Bone marrow (tissue), 2 donors: ENCODE measurements at regions not wholly inside any gene's neighbourhood (a gene's known extent, or its start where the extent isn't known, plus 50 kb on each side); places are given as distances from the start of the nearest gene placed in this dataset.

Experiments used
- DNase-seq, 2 donors: peaks; one replicate each; lab custom pipeline; 2025; lab: John Stamatoyannopoulos, UW

- DNase-seq, result no peak
Measured at GRCh38 chr17:73956169-73956568, 247.3 kb upstream of the RPL38 start.

GRCh38 chr17:73956595-73957465, 246.6 kb upstream of the RPL38 start:
- no peak for DNase-seq

DNA sequence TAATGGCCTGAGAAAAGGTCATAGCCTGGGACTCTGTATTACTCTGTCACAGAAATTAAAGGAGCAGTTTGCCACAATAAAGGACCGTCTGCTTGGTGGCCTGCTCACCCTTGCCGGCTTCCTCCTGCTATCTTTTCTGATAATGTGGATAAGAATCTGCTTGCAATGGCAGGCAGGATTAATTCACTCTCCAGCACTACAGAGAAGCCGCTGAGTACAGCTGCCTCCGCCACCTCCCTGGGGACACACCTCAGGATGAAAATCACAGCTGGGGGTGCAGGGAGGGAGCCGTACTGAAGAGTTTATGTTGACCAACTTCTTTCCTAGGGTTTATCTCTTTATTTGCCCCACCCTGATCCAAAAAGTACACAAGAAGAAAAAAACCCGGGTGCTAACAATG, 245.9 kb upstream of the RPL38 start:
- no peak for DNase-seq

DNA sequence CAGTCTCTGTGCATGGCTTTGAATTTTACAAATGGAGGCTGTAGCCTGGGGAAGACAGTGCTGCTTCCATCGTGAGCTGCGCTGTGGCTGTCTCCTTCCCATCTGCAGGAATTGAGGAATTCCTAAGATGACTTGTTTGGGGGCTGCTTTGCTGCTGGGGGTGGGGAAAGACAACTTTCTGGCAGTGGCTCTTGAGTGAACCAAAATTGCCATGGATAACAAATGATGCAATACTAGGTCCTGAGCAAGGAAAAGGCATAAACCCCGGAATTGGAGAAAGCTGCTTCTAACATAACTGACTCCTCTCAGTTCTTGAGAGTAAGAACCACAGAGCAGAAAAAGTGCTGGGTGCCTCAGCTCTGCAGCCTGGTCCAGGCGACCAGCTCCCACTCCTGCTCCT, 245.0 kb upstream of the RPL38 start:
- no peak for DNase-seq

GRCh38 chr17:73960469-73960868, 243.0 kb upstream of the RPL38 start:
- DNase-seq, result no peak

- DNase-seq, result no peak
Measured at GRCh38 chr17:73962308-73962707, 241.2 kb upstream of the RPL38 start.

DNA sequence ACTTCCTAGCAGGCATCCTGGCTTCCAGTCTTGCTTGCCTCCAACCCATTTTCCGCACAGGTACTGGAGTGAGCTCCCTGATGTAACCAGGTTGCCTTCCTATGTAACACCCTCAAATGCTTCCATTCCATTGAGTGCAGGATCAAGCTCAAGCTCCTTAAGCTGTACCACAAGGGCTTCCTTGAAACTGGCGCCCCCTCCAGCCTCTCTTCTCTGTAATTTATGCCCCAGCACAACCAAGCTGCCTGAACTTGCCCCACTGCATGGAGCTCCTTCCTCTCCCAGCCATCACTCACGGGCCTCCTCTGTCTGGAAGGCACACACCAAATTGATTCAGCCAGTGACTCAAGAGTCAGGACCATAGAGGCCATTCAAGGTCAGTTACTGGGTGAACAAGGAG, 234.8 kb upstream of the RPL38 start:
- no peak for DNase-seq

DNA sequence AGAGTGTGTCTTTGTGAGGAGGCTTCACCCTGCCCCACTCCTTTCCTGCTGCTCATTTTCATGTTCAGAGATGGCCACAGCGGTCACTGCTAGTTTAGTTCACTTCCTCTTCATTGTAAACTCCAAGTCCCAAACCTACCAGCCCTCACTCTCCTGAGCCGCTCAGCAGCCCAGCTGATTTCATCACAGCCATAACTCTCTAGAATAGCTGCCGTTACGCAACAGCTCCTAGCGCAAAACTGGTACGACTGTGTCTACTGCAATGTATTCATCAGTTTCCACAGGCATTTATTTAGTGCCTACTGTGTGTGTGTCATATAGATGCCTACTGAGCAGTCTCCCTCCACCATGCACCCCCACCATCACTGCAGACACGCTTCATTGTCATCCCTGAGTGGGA, 233.5 kb upstream of the RPL38 start:
- DNase-seq, result peak in 1 of 2 donors; percentile 15

- DNase-seq, result no peak
Measured at GRCh38 chr17:73971127-73971526, 232.4 kb upstream of the RPL38 start.

DNA sequence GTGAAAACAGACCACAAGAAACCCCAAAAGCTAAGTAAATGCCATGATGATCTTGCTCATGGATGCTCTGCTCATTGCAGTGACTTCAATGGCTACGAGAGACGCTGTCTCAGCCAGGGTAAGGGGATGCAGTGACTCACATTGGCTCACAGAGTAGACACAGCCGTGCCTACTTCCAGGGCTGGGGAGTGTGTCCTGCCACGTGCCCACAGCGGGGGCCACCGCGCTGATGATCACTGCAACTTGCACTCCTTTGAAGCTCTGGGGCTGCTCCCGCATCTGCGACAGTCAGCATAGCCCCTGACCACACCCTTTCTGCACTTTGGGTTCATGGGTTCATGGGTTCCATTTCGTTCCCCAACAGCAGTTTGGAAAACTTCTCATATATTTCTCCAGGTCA, 231.4 kb upstream of the RPL38 start:
- DNase-seq, result no peak

DNA sequence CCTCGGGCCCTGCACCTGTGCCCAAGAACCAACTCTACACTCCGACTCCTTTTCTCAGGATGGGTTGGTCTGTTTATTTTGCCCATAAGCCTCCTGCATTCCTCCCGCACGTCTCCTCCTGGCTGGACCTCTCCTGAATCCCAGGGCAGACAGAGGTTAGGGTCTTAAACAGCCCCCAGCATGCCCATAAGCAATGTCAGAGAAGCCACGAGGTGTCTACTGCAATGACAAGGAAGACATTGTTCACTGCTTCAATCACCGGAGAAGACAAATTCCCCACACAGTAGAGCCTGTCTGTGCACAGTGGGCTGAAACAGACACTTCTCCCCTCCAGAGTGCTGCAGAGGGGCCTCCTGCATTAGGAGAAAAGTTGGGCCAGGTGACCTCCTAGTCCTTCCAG, 230.6 kb upstream of the RPL38 start:
- DNase-seq, result no peak

GRCh38 chr17:73973586-73974409, 229.7 kb upstream of the RPL38 start:
- DNase-seq, result no peak

GRCh38 chr17:73974536-73974935, 228.9 kb upstream of the RPL38 start:
- no peak for DNase-seq

DNA sequence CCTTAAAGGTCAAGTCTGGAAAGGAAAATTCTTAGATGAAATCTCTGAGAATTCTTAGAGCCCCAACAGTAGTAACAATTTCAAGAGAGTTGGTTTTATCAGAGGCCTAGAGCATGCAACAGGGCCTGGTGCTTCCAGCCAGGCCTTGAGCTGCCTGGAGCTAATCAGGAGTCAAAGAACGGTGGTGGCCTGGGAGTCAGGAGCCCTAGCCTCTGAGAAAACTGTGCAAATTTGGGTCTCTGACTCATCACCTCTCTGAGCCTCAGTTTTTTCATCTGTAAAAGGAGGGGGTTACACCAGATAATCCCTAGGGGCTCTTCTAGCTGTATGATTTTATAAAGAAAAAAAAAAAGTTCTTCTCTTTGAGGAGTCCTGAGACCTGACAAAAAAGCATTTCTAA, 227.3 kb upstream of the RPL38 start:
- DNase-seq, result no peak

GRCh38 chr17:73976676-73977521, 226.6 kb upstream of the RPL38 start:
- no peak for DNase-seq

GRCh38 chr17:73980517-73980916, 223.0 kb upstream of the RPL38 start:
- no peak for DNase-seq

DNA sequence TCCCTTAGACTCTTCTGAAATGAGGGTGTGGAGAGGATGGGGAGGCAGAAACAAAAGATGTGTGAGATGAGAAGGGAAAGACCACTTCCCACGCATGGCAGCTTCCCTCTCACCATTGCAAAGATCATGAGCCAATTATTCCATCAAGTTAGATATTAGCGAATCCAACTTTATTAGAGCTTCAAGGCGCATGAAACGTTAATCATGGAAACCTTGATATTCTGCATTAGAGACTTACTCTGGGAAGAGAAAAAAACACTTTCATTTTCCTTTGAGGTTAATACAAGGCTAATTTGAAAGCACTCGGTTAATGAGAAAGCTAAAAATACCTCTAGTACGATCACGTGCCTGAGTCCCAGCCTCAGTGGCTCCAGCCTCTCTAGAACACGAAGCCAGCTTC, 220.6 kb upstream of the RPL38 start:
- DNase-seq, result no peak

DNA sequence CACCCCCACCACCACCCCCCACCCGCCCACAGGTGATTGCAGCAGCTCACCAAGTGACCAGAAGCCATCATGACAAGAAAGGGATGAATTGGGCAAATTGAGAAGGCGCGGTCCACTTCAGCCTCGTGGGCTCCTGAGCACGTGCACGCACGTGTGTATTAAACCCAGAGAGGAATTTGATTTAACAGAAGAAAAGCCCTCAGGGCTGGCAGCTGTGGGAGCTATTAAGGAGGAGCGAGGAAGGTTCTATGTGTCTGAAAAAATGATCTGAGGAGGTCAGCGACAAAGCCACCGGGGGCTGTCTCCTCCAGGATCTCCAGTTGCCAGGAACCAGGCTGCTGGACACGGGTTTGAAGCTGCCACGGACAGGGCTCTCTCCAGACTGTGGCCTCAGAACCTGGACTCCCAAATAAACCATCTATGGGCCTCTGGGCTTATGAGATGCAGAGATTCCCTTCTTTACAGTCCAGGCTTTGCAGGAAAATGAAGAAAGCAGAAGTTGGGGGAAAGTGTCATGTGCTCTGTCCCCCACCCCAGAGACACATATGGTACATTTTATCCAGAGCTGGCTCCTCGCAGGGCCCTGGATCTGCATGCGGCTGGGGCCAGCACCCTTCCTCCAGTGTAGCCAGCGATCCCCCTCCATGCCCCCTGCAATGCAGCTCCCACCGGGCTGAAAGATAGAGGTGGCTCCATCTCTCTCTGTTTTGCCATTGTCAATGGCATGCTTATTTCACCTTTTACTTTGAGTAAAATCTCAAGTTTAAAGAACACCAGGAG, 219.7 kb upstream of the RPL38 start:
- no peak for DNase-seq

- no peak for DNase-seq
Measured at GRCh38 chr17:73984941-73985340, 218.5 kb upstream of the RPL38 start.

GRCh38 chr17:73985466-73986015, 217.9 kb upstream of the RPL38 start:
- DNase-seq, result no peak

GRCh38 chr17:73986641-73987177, 216.8 kb upstream of the RPL38 start:
- no peak for DNase-seq
